ENCODE measurements at regions not wholly inside any gene's neighbourhood (a gene's known extent, or its start where the extent isn't known, plus 50 kb on each side); places are given as distances from the start of the nearest gene placed in this dataset.

DNA sequence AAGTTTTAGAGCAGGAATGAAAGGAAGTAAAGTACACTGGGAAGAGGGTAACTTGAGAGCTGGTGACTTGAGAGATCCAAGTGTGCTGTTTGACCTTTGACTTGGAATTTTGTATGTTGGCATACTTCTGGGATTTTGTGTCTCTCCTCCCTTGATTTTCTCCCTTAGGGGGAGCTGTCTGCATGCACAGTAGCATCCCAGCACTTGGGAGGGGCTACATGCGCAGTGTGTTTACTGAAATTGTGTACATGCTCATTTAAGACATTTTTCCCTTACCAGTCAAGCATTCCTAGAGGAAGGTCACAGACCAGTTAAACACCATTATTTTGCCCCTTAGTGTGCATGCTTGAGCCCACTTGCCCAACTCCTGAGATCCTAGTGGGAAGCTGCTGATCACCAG is 120.1 kb downstream of the ZNF622 start:
- WGBS, 2 experiments (ENCODE audit: extremely low coverage in 1 of 2, insufficient coverage in 1 of 2, insufficient read length in 1 of 2, insufficient replicate concordance in 2 of 2, low coverage in 1 of 2, low lambda C conversion rate in 2 of 2, missing lambda C conversion rate in 1 of 2) = 93% methylated on average over 1 of the region's 1 CpG; no CpG with 5 or more reads in 1 of the 2 experiments
- POLR2A ChIA-PET (ENCODE audit: partially characterized antibody) = no interaction called here
- CTCF ChIA-PET (ENCODE audit: partially characterized antibody) = interaction anchor here (0.9 to 4.2 kb wide), 6 partner anchors 14 to 113 kb away, joined by 3 to 33 read pairs (median 4); no protein-coding TSS in a partner anchor

More for the DNA sequence above, 120.1 kb downstream of the ZNF622 start:
- Histone ChIP-seq H3K23ac (ENCODE audit: insufficient read length) (no peak overlapping the region), H3K4me3 (ENCODE audit: extremely low read depth in 1 of 4, insufficient read depth in 2 of 4, low read depth in 3 of 4, low read length in 4 of 4) (no peak overlapping the region), H3K4me1 (replicated peaks in 1 of 4; ENCODE audit: control insufficient read depth in 3 of 4, insufficient read depth in 4 of 4, low read length in 3 of 4) (no peaks in the 10 kb centered on the region), H3K79me1 (ENCODE audit: low read depth, low read length) (no peaks in the 10 kb centered on the region), H3K4me2 (ENCODE audit: insufficient read depth in 1 of 2, low read depth in 2 of 2, low read length in 2 of 2) (no peak overlapping the region), H4K91ac (replicated peaks; ENCODE audit: insufficient read length, low read length) (no peak overlapping the region), H3K27ac (ENCODE audit: low read depth, low read length) (no peak overlapping the region), H2BK20ac (ENCODE audit: low read length) (no peak overlapping the region), H4K20me1 (replicated peaks in 1 of 2; ENCODE audit: control insufficient read depth in 1 of 2, insufficient read depth in 2 of 2, low read length in 2 of 2) (no peaks in the 10 kb centered on the region), H4K8ac (ENCODE audit: extremely low read depth, insufficient read depth, low read length) (no peak overlapping the region), H2BK5ac (ENCODE audit: low read depth, low read length) (no peak overlapping the region), H3K56ac (replicated peaks; ENCODE audit: insufficient read length, low read depth, low read length) (no peak overlapping the region), H3K9me3 (ENCODE audit: insufficient read depth in 2 of 2, low read depth in 1 of 2, low read length in 1 of 2) (no peaks in the 10 kb centered on the region), H3K36me3 (ENCODE audit: control insufficient read depth in 2 of 4, insufficient read depth in 4 of 4, low read length in 3 of 4) (no peaks in the 10 kb centered on the region), H3K18ac (ENCODE audit: extremely low read depth, low read length) (no peak overlapping the region), H3K79me2 (ENCODE audit: control insufficient read depth in 1 of 2, insufficient read depth in 2 of 2, low read length in 2 of 2) (no peaks in the 10 kb centered on the region), H2AFZ (ENCODE audit: low read length) (no peak overlapping the region), H2BK120ac (replicated peaks; ENCODE audit: low read depth, low read length) (no peak overlapping the region), H3K14ac (ENCODE audit: insufficient read length) (no peak overlapping the region), H2AK5ac (ENCODE audit: low read depth, low read length) (no peak overlapping the region), H2BK15ac (ENCODE audit: low read length) (no peak overlapping the region), H4K5ac (ENCODE audit: insufficient read length, low read depth, low read length) (no peak overlapping the region), H3K23me2 (ENCODE audit: low read depth, low read length) (no peaks in the 10 kb centered on the region), H3K4ac (replicated peaks; ENCODE audit: insufficient read length, low read depth, low read length) (no peak overlapping the region), H3K9ac (replicated peaks in 1 of 4; ENCODE audit: extremely low read depth in 1 of 4, low read depth in 3 of 4, low read length in 3 of 4) (no peak overlapping the region), H3K27me3 (replicated peaks in 1 of 4; ENCODE audit: control insufficient read depth in 3 of 4, extremely low read depth in 1 of 4, insufficient read depth in 3 of 4, low read length in 3 of 4) (no peaks in the 10 kb centered on the region), H2BK12ac (ENCODE audit: low read depth, low read length) (no peak overlapping the region)
- DNase-seq (ENCODE audit: low read depth in 1 of 2, low spot score in 2 of 2) (no peak), FAIRE-seq (no peak)
- TF ChIP-seq PHF8 (conservative IDR thresholded peaks at IDR 0.05; ENCODE audit: low read depth, low read length) (no peak), HDAC6 (IDR thresholded peaks at IDR 0.05; ENCODE audit: low read depth, low read length) (no peak), MAFK (IDR thresholded peaks at IDR 0.05; ENCODE audit: low read depth, low read length) (no peak), RAD21 (IDR thresholded peaks at IDR 0.05 in 1 of 2, conservative IDR thresholded peaks at IDR 0.05 in 1 of 2; ENCODE audit: low read depth in 2 of 2, low read length in 2 of 2) (peak; percentile 63 to 72), CBX8 (IDR thresholded peaks at IDR 0.05; ENCODE audit: borderline replicate concordance, low read depth, low read length) (no peak), BACH1 (IDR thresholded peaks at IDR 0.05; ENCODE audit: low read length) (no peak), RBBP5 (IDR thresholded peaks at IDR 0.05; ENCODE audit: borderline replicate concordance, low read depth, low read length) (no peak)
- TF ChIP-seq, protein P1, sequence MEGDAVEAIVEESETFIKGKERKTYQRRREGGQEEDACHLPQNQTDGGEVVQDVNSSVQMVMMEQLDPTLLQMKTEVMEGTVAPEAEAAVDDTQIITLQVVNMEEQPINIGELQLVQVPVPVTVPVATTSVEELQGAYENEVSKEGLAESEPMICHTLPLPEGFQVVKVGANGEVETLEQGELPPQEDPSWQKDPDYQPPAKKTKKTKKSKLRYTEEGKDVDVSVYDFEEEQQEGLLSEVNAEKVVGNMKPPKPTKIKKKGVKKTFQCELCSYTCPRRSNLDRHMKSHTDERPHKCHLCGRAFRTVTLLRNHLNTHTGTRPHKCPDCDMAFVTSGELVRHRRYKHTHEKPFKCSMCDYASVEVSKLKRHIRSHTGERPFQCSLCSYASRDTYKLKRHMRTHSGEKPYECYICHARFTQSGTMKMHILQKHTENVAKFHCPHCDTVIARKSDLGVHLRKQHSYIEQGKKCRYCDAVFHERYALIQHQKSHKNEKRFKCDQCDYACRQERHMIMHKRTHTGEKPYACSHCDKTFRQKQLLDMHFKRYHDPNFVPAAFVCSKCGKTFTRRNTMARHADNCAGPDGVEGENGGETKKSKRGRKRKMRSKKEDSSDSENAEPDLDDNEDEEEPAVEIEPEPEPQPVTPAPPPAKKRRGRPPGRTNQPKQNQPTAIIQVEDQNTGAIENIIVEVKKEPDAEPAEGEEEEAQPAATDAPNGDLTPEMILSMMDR (IDR thresholded peaks at IDR 0.05; ENCODE audit: control extremely low read depth in 1 of 3, insufficient read depth in 1 of 3, low read depth in 1 of 3, low read length in 3 of 3) = peak; percentile 27 to 50 (median 29); a peak in 3 of 4 replicates
- TF ChIP-seq, protein P2, sequence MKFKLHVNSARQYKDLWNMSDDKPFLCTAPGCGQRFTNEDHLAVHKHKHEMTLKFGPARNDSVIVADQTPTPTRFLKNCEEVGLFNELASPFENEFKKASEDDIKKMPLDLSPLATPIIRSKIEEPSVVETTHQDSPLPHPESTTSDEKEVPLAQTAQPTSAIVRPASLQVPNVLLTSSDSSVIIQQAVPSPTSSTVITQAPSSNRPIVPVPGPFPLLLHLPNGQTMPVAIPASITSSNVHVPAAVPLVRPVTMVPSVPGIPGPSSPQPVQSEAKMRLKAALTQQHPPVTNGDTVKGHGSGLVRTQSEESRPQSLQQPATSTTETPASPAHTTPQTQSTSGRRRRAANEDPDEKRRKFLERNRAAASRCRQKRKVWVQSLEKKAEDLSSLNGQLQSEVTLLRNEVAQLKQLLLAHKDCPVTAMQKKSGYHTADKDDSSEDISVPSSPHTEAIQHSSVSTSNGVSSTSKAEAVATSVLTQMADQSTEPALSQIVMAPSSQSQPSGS (IDR thresholded peaks at IDR 0.05; ENCODE audit: low read length) = no peak
